NCI-H510A treated with DMSO at 0.1 percent for 48 hours (cell line): ENCODE measurements at regions not wholly inside any gene's neighbourhood (a gene's known extent, or its start where the extent isn't known, plus 50 kb on each side); places are given as distances from the start of the nearest gene placed in this dataset.
"Not testable (repeated sequence)": the region's sequence is repeated elsewhere in the genome, so short reads cannot be mapped to it uniquely, and the experiment has no call there.

ENCODE experiments used
- DNase-seq: peaks from one replicate; lab custom pipeline; 2025; lab: John Stamatoyannopoulos, UW

GRCh38 chr22:34841911-34842310 lies 224.0 kb upstream of the ISX start:
- DNase-seq, result no peak

GRCh38 chr22:34842630-34843029 lies 223.3 kb upstream of the ISX start:
- DNase-seq, result no peak

GRCh38 chr22:34843743-34844142 lies 222.2 kb upstream of the ISX start:
- not testable (repeated sequence) for DNase-seq

- DNase-seq, result no peak
Observed at GRCh38 chr22:34845391-34845790, 220.6 kb upstream of the ISX start.

GRCh38 chr22:34847072-34847471 lies 218.9 kb upstream of the ISX start:
- no peak for DNase-seq

GRCh38 chr22:34849965-34850364 lies 216.0 kb upstream of the ISX start:
- DNase-seq, result no peak

- DNase-seq, result no peak
Observed at GRCh38 chr22:34851918-34852662, 213.9 kb upstream of the ISX start.

GRCh38 chr22:34855471-34855870 lies 210.5 kb upstream of the ISX start:
- DNase-seq, result no peak

- no peak for DNase-seq
Observed at GRCh38 chr22:34858066-34858465, 207.9 kb upstream of the ISX start.

- no peak for DNase-seq
Observed at GRCh38 chr22:34861787-34862186, 204.2 kb upstream of the ISX start.

- DNase-seq, result no peak
Observed at GRCh38 chr22:34866081-34866480, 199.9 kb upstream of the ISX start.

- no peak for DNase-seq
Observed at GRCh38 chr22:34866495-34867131, 199.3 kb upstream of the ISX start.

GRCh38 chr22:34877506-34877905 lies 188.5 kb upstream of the ISX start:
- no peak for DNase-seq

- DNase-seq, result no peak
Observed at GRCh38 chr22:34878171-34878570, 187.8 kb upstream of the ISX start.

GRCh38 chr22:34879001-34879400 lies 187.0 kb upstream of the ISX start:
- DNase-seq, result no peak

- no peak for DNase-seq
Observed at GRCh38 chr22:34880662-34881061, 185.3 kb upstream of the ISX start.

- no peak for DNase-seq
Observed at GRCh38 chr22:34881453-34881852, 184.5 kb upstream of the ISX start.

GRCh38 chr22:34885852-34886251 lies 180.1 kb upstream of the ISX start:
- DNase-seq, result no peak

- no peak for DNase-seq
Observed at GRCh38 chr22:34886391-34886790, 179.6 kb upstream of the ISX start.

- no peak for DNase-seq
Observed at GRCh38 chr22:34886812-34887211, 179.1 kb upstream of the ISX start.

GRCh38 chr22:34897126-34897525 lies 168.8 kb upstream of the ISX start:
- no peak for DNase-seq

- no peak for DNase-seq
Observed at GRCh38 chr22:34902335-34902734, 163.6 kb upstream of the ISX start.

- DNase-seq, result no peak
Observed at GRCh38 chr22:34903416-34903815, 162.5 kb upstream of the ISX start.

- no peak for DNase-seq
Observed at GRCh38 chr22:34904486-34904885, 161.5 kb upstream of the ISX start.
